ENCODE measurements at regions not wholly inside any gene's neighbourhood (a gene's known extent, or its start where the extent isn't known, plus 50 kb on each side); places are given as distances from the start of the nearest gene placed in this dataset.

GRCh38 chr2:122704109-122704563, 948.7 kb downstream of the TSN start:
- TF ChIP-seq ZNF169 (tag by site-specific recombination; IDR thresholded peaks at IDR 0.05) (no peak), SETDB1 (IDR thresholded peaks at IDR 0.05; ENCODE audit: insufficient read length, low read length) (no peak), ZFP37 (tag by site-specific recombination; IDR thresholded peaks at IDR 0.05) (no peak), KLF1 (tag by site-specific recombination; IDR thresholded peaks at IDR 0.05) (no peak), ZNF274 (IDR thresholded peaks at IDR 0.05; ENCODE audit: low read length) (no peak), ZNF274 (tag by site-specific recombination; IDR thresholded peaks at IDR 0.05; ENCODE audit: borderline replicate concordance) (no peak), ZBTB7A (tag by site-specific recombination; IDR thresholded peaks at IDR 0.05; ENCODE audit: low read depth) (no peak), ZNF302 (tag by site-specific recombination; IDR thresholded peaks at IDR 0.05; ENCODE audit: low read depth) (no peak), ZNF76 (tag by site-specific recombination; IDR thresholded peaks at IDR 0.05; ENCODE audit: borderline replicate concordance, low read depth) (no peak), ZNF843 (tag by site-specific recombination; IDR thresholded peaks at IDR 0.05) (no peak)
- TF ChIP-seq, protein P1, sequence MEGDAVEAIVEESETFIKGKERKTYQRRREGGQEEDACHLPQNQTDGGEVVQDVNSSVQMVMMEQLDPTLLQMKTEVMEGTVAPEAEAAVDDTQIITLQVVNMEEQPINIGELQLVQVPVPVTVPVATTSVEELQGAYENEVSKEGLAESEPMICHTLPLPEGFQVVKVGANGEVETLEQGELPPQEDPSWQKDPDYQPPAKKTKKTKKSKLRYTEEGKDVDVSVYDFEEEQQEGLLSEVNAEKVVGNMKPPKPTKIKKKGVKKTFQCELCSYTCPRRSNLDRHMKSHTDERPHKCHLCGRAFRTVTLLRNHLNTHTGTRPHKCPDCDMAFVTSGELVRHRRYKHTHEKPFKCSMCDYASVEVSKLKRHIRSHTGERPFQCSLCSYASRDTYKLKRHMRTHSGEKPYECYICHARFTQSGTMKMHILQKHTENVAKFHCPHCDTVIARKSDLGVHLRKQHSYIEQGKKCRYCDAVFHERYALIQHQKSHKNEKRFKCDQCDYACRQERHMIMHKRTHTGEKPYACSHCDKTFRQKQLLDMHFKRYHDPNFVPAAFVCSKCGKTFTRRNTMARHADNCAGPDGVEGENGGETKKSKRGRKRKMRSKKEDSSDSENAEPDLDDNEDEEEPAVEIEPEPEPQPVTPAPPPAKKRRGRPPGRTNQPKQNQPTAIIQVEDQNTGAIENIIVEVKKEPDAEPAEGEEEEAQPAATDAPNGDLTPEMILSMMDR (tag by site-specific recombination; IDR thresholded peaks at IDR 0.05): no peak
